ENCODE measurements at regions not wholly inside any gene's neighbourhood (a gene's known extent, or its start where the extent isn't known, plus 50 kb on each side); places are given as distances from the start of the nearest gene placed in this dataset.

GRCh38 chr1:209062081-209062620 lies 521.4 kb upstream of the CAMK1G start:
- Histone ChIP-seq H3K4me2 (ENCODE audit: insufficient read depth, low read length) (no peak overlapping the region), H4K20me1 (ENCODE audit: insufficient read depth, low read length) (no peaks in the 10 kb centered on the region), H3K4me1 (ENCODE audit: insufficient read depth, low read length) (no peaks in the 10 kb centered on the region), H3K27me3 (ENCODE audit: insufficient read depth, low read length, poor library complexity) (peaks cover 13% of the 10 kb centered on the region), H3K36me3 (ENCODE audit: insufficient read depth, low read length) (no peaks in the 10 kb centered on the region), H3K4me3 (ENCODE audit: low read depth in 1 of 2, low read length in 2 of 2) (no peak overlapping the region), H2AFZ (ENCODE audit: low read depth, low read length) (no peak overlapping the region), H3K79me2 (ENCODE audit: insufficient read depth, low read length) (no peaks in the 10 kb centered on the region), H3K9me3 (ENCODE audit: insufficient read depth, low read length, severe bottlenecking) (no peaks in the 10 kb centered on the region), H3K9ac (ENCODE audit: low read depth, low read length) (no peak overlapping the region), H3K27ac (ENCODE audit: low read length) (no peak overlapping the region)
- ATAC-seq (ENCODE audit: insufficient read depth, low read depth) (no peak), DNase-seq (no peak)
- TF ChIP-seq CTCF (IDR thresholded peaks at IDR 0.05; ENCODE audit: borderline replicate concordance, extremely low read depth, low read length, poor library complexity, severe bottlenecking) (no peak), EZH2 (IDR thresholded peaks at IDR 0.05; ENCODE audit: borderline replicate concordance, low read depth, low read length, severe bottlenecking) (no peak)

- DNase-seq (no peak), ATAC-seq (ENCODE audit: insufficient read depth, low read depth) (no peak)
- Histone ChIP-seq H4K20me1 (ENCODE audit: insufficient read depth, low read length) (no peaks in the 10 kb centered on the region), H3K36me3 (ENCODE audit: insufficient read depth, low read length) (no peaks in the 10 kb centered on the region), H3K79me2 (ENCODE audit: insufficient read depth, low read length) (no peaks in the 10 kb centered on the region), H3K4me2 (ENCODE audit: insufficient read depth, low read length) (no peak overlapping the region), H3K4me1 (ENCODE audit: insufficient read depth, low read length) (no peaks in the 10 kb centered on the region), H3K27me3 (ENCODE audit: insufficient read depth, low read length, poor library complexity) (peaks cover 13% of the 10 kb centered on the region), H3K9me3 (ENCODE audit: insufficient read depth, low read length, severe bottlenecking) (no peaks in the 10 kb centered on the region), H3K4me3 (ENCODE audit: low read depth in 1 of 2, low read length in 2 of 2) (no peak overlapping the region), H3K9ac (ENCODE audit: low read depth, low read length) (no peak overlapping the region), H2AFZ (ENCODE audit: low read depth, low read length) (no peak overlapping the region), H3K27ac (ENCODE audit: low read length) (no peak overlapping the region)
- TF ChIP-seq CTCF (IDR thresholded peaks at IDR 0.05; ENCODE audit: borderline replicate concordance, extremely low read depth, low read length, poor library complexity, severe bottlenecking) (no peak), EZH2 (IDR thresholded peaks at IDR 0.05; ENCODE audit: borderline replicate concordance, low read depth, low read length, severe bottlenecking) (no peak)
These were observed 520.7 kb upstream of the CAMK1G start for GRCh38 chr1:209062863-209063262.

GRCh38 chr1:209063767-209064659 lies 519.5 kb upstream of the CAMK1G start:
- Histone ChIP-seq H3K4me2 (ENCODE audit: insufficient read depth, low read length) (no peak overlapping the region), H3K27ac (ENCODE audit: low read length) (no peak overlapping the region), H3K9me3 (ENCODE audit: insufficient read depth, low read length, severe bottlenecking) (no peaks in the 10 kb centered on the region), H3K27me3 (ENCODE audit: insufficient read depth, low read length, poor library complexity) (peaks cover 13% of the 10 kb centered on the region), H3K36me3 (ENCODE audit: insufficient read depth, low read length) (no peaks in the 10 kb centered on the region), H4K20me1 (ENCODE audit: insufficient read depth, low read length) (no peaks in the 10 kb centered on the region), H3K4me1 (ENCODE audit: insufficient read depth, low read length) (no peaks in the 10 kb centered on the region), H2AFZ (ENCODE audit: low read depth, low read length) (no peak overlapping the region), H3K9ac (ENCODE audit: low read depth, low read length) (no peak overlapping the region), H3K4me3 (ENCODE audit: low read depth in 1 of 2, low read length in 2 of 2) (no peak overlapping the region), H3K79me2 (ENCODE audit: insufficient read depth, low read length) (no peaks in the 10 kb centered on the region)
- TF ChIP-seq EZH2 (IDR thresholded peaks at IDR 0.05; ENCODE audit: borderline replicate concordance, low read depth, low read length, severe bottlenecking) (no peak), CTCF (IDR thresholded peaks at IDR 0.05; ENCODE audit: borderline replicate concordance, extremely low read depth, low read length, poor library complexity, severe bottlenecking) (no peak)
- DNase-seq (no peak), ATAC-seq (ENCODE audit: insufficient read depth, low read depth) (no peak)

All from DND-41 (cell line).